ENCODE measurements at regions not wholly inside any gene's neighbourhood (a gene's known extent, or its start where the extent isn't known, plus 50 kb on each side); places are given as distances from the start of the nearest gene placed in this dataset.
"Not testable (repeated sequence)": the region's sequence is repeated elsewhere in the genome, so short reads cannot be mapped to it uniquely, and the experiment has no call there.

DNA sequence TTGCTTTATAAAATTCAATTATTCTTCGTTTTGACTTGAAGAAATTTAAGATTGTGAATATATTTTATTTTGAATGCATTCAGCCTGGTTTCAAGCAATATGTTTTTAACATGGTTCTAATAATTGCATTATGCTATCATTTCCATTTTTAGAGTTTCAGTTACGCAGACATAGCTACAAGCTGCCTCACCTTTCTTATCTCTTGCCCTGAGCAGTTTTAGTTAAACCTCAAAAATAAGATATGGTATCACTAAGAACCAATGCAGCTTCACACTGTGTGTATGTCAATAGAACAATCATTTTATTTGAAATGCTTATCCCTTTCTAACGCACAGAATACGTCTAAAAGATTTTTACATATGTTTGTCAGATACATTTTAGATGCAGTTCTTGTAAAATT, 632.6 kb upstream of the KCND2 start:
- FAIRE-seq, result no peak

DNA sequence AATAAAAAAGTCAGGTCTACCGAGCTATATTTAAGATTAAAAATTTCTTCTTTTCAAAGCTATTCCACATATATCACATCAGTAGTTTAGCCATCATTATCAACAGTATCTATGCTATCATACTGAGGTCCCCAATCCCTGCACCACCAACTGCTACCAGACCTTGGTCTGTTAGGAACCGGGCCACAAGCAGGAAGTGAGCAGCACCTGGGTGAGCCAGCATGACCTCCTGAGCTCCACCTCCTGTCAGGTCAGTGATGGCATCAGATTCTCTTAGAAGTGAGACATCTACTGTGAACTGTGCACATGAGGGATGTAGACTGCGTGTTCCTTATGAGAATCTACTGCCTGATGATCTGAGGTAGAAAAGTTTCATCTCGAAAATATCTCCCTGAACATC, 632.1 kb upstream of the KCND2 start:
- FAIRE-seq, result no peak

DNA sequence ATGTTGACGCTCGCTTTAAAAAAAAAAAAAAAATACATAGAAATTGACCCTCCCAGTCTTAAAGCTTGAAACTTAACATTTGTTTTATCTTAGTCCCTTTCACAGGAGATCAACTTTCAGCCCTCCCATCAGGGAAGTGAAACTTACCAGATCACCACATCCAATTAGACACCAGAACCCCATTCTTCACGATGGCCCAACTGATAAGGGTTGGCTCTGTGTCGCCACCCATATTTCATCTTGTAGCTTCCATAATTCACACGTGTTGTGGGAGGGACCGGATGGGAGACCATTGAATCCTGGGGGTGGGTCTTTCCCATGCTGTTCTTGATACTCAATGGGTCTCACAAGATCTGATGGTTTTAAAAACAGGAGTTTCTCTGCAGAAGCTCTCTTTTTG, 629.4 kb upstream of the KCND2 start:
- no peak for FAIRE-seq

DNA sequence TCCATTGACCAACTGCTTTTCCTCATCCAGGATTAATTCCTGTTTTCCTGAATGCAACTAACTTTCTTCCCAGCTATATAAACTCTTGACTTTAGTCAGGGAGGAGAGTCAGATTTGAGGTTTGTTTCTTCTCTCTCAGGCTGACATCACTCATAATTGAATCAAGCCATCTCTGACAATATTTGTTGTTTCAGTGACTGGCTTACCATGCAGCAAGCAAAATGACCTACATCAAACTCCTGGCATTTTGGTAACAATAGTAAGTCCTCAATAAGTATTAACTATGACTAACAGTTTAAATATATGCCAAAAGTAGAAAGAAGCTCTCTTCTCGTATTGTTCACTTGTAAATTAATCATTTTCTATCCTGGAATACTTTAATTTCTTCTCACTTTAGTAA, 625.7 kb upstream of the KCND2 start:
- FAIRE-seq, result no peak

DNA sequence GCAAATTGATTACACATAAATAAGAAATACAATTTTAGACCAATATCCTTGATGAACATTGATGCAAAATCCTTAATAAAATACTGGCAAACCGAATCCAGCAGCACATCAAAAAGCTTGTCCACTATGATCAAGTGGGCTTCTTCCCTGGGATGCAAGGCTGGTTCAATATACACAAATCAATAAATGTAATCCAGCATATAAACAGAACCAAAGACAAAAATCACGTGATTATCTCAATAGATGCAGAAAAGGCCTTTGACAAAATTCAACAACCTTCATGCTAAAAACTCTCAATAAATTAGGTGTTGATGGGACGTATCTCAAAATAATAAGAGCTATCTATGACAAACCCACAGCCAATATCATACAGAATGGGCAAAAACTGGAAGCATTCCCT, 624.2 kb upstream of the KCND2 start:
- not testable (repeated sequence) for FAIRE-seq

DNA sequence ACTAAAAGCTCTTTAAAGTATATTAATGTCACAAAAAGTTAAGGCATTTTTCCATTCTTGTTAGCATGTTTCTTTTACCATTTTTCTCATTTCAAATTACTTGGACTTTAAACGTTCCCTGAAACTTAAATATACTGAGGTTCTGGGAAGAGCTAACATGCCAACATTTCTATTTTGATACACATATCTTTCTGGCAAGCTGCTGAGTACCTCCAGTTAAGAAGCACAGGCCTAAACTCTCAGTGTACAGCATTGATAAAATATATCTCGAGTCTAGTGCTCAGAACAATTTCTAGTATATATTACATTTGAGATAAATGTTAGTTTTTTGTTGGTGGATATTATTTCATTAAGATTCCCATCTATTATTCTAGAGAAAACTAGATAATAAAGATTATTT, 612.9 kb upstream of the KCND2 start:
- FAIRE-seq, result no peak

DNA sequence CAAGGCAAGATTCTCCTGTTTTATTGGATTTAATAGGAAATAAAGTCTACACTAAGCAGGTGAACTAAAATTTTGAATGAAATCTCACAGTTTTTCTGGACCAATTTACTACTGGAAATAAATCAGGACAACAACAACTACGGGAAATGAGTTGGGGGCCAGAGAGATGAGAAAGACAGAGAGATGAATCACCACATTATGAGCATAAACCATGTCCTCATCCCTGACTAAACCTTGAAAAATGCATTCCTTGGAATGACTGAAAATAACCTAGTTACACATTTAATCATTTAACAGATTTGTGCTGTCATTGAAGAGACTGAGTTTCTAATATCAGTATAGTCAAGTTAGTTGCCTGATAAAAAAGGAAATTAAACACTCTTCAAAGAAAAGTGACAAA, 608.4 kb upstream of the KCND2 start:
- no peak for FAIRE-seq

DNA sequence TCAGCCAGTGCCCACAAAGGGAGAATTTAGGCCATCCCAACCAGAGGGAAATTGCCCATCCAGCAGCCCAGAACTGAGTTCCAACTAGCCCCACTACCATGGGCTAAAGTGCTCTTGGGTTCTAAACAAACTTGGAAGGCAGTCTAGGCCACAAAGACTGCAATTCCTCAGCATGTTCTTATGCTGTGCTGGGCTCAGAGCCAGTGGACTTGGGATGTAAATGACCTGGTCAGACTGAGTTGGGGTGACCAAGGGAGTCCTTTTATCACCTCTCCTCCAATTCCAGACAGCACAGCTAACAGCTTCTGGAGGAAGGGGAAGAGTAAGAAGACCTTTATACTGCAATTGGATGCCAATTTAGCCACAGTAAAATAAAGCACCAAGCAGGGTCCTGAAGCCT, 607.2 kb upstream of the KCND2 start:
- FAIRE-seq, result no peak

DNA sequence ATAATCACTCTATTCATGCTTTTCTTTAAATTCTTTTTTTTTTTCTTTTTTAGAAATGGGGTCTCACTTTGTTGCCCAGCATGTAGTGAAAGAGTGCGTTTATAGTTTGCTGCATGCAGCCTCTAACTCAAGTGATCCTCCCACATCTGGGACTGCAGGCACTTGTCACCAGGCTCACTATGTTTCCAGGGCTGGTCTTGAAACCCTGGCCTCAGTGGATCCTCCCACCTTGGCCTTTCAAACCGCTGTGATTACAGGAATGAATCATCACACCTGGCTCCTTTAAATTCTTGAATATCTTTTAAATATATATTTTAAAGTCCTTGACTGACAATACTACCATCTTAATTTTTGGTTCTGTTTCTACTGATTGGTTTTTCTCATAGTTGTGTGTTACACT, 591.6 kb upstream of the KCND2 start:
- no peak for FAIRE-seq

DNA sequence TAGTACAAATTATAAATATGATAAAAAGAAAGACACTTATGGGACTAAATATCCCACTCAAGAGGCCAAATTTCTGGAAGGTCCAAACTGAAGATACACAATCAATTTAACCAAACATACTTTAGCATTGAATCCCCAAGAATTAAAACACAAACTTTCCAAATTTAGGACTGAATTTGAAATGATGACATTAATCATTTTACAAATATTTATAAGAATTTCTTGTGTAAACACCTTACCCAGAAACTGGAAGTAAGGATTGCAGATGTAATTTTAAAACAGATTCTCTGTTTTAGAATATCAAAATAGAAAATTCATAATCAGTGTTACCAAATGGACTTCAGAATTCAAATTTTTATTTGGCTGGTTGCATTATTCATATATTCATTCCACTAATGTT, 588.2 kb upstream of the KCND2 start:
- FAIRE-seq, result no peak

DNA sequence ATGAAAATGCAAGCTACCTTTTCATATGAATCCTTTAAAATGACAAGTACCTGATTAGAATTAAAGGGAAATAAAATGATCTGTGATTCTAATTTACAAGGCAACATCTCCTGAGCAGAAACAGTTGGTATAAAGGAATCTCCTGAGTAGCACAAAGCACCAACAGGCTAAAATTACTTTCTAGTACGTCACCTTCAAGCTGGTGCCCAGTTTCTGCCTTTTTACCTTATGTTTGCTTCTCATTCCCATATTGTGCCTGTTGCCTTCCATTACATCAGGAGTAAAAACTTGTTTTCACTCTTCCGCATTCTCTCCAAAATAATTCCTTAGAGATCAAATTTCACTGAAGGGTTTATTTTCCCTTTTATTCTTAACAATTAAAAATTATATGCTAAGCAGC, 587.1 kb upstream of the KCND2 start:
- no peak for FAIRE-seq

DNA sequence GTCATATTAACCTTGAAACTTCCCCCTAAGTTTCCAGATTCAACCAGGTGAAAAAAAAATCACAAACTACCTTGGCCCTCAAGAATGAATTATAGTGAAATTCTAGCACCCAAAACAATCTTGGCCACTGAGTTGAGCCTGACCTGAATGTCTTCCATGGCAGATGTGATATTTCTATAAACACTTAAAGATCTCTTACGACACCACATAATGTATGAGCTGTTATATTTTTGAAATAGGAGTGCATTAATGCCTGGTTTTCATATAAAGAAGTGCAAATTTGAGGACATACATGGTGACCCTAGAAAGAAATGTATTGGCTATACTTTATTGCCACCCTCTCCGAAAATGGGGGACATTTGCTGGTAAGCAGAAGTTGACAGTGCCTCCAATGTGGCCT, 584.1 kb upstream of the KCND2 start:
- no peak for FAIRE-seq

DNA sequence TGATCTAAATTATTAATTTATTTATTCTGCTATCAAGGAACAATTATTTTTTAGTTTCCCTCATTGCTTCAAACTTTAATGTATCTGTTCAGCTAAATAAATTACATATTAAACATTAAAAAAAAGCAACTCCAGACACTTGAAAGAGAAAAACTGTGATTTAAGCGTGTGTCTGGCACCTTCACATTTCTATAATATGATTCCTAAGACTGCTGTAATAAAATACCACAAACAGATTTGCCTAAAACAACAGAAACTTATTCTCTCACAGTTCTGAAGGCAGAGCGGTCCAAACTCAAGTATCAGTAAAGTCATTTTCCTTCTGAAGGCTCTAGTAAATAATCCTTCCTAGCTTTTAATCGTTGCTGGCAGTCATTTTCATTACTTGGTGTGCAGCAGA, 580.4 kb upstream of the KCND2 start:
- FAIRE-seq, result no peak

DNA sequence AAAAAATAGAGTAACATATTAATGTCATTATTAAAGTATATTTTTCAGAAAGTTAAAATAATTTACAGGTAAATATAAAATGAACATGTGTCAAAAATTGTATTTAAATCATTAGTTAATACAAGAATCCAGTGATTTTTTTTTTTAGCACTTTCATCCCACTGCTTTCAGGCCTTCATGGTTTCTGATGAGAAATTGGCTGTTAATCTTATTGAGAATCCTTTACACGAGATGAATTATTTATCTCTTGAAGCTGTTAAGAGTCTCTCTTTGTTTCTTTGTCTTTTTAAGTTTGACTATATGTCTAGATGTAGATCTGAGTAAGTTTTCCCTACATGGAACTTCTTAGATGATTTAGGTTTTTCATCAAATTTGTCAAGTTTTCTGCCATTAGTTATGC, 578.5 kb upstream of the KCND2 start:
- no peak for FAIRE-seq

DNA sequence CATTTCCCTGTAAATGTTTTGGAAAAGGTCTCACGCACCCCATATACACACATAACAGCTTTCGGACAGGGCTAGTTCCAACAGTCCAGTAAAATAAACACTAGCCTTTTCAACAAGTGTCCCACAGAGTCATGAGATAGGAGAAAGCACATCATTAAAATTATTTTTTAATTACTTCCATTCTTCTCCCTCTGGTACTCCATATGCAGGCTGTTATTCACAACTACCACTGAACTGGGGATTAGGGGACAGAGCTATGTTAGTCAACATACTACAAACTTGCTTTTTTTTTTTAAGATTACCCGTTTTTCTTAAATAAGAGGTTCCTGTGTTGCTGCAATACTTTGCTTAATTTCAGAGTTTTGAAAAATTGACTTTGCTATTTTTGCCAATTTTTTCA, 576.6 kb upstream of the KCND2 start:
- FAIRE-seq, result no peak

DNA sequence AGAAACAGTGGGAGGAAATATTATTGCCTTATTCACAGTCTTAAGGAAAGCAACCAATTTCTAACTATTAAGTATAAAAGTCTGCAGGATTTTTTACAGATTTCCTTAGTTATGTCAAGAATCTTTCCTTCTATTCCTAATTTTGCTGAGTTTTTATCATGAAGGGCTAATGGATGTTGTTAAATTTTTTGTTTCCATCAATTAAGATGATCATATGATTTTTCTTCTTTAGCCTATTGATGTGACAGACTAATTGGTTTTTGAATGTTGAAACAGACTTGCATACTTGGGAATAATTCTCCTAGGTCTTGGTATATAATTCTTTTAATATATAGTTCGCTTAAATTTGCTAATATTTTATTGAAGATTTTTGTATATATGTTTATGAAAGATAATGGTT, 569.1 kb upstream of the KCND2 start:
- FAIRE-seq, result no peak

DNA sequence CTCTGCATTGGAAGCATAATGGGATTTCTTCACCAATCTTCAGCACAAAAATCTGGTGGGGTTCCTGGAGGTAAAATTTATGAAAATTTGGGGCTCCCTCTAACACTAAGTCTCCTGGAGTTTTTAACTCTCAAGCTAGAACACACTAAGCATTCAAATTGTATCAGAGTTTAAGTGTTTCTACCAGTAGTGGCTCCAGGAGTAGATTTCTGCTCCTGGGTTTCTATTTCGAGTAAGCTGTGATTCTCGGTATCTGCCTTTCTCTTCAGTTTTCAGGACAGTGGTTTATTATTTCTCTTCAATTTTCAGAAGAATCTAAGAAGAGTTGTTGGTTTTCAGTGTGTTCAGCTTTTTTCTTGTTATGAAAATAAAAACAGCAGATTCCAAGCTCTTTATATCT, 566.4 kb upstream of the KCND2 start:
- FAIRE-seq, result no peak

DNA sequence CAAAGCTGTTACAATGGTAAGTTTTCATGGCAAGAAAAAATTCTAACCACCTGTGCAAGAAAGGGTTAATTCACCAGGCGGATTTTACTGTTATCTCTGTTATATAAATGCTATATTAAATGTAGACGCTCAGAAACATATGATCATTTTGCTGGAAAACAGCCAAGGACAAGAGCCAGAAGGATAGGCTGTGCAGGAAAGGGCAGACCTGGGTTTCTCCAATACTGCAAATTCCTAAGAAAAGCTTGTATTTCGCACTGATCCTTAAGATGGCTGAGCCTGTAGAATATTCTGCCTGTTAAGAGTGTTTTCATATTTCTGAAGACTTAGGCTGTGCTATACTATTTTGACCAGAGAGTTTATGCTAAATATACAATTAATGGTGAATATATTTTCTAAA, 564.1 kb upstream of the KCND2 start:
- FAIRE-seq, result no peak

DNA sequence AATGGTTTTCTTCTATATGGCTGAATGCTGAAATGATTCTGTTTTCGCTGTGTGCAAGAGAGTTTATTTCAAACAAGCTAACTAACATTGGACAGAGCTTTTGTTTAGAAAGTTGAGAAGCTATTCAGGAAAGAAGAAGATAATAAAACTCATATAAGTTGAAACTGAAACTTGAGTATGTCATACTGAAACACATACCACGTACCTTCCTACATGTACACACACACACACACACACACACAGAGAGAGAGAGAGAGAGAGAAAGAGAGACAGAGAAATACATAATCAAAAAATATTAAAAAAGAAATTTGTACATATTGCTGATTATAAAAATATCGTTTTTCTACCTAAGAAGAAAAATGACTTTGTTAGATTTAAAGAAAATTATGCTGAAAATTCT, 561.9 kb upstream of the KCND2 start:
- no peak for FAIRE-seq

DNA sequence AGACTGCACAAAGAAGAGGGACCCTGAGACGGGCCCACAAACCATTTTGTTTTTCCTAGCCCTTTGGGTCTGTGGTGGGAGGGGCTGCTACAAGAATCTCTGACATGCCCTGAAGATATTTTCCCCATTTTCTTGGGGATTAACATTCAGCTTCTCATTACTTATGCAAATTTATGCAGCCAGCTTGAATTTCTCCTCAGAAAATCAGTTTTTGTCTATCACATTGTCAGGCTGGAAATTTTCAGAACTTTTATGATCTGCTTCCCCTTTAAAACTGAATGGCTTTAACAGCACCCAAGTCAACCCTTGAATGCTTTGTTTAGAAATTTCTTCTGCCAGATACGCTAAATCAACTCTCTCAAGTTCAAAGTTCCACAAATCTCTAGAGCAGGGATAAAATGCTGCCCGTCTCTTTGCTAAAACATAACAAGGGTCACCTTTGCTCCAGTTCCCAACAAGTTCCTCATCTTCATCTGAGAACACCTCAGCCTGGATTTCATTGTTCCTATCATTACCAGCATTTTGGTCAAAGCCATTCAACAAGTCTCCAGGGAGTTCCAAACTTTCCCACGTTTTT, 560.0 kb upstream of the KCND2 start:
- no peak for FAIRE-seq

DNA sequence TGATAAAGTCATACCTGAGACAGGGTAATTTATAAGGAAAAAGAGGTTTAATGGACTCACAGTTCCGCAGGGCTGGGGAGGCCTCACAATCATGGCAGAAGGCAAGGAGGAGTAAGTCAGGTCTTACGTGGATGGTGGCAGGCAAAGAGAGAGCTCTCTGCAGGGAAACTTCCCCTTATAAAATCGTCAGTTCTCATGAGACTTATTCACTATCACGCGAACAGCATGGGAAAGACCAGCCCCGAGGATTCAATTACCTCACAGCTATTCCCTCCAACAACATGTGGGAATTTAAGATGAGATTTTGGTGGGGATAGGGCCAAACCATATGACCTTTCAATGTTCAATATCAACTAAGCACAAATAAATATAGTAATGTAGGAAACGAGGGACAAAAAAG, 559.4 kb upstream of the KCND2 start:
- FAIRE-seq, result no peak

DNA sequence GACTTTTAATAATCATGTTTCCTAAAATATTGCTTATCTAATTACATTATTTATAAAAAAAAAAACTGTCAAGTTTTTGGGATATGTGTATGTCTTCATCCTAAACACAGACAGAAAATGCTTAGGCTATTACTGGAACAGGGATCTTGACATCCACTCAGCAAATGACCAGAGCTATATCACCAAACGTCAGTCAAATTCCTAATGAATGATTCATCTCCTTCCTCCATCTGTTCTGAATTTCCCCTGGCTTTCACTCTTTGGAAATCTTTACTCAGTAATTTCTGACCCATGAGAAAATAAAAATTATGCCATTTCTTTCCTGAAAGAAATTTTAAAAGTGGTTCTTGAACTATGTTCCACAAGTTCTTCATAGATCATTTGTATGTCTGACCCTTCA, 552.4 kb upstream of the KCND2 start:
- FAIRE-seq, result no peak

DNA sequence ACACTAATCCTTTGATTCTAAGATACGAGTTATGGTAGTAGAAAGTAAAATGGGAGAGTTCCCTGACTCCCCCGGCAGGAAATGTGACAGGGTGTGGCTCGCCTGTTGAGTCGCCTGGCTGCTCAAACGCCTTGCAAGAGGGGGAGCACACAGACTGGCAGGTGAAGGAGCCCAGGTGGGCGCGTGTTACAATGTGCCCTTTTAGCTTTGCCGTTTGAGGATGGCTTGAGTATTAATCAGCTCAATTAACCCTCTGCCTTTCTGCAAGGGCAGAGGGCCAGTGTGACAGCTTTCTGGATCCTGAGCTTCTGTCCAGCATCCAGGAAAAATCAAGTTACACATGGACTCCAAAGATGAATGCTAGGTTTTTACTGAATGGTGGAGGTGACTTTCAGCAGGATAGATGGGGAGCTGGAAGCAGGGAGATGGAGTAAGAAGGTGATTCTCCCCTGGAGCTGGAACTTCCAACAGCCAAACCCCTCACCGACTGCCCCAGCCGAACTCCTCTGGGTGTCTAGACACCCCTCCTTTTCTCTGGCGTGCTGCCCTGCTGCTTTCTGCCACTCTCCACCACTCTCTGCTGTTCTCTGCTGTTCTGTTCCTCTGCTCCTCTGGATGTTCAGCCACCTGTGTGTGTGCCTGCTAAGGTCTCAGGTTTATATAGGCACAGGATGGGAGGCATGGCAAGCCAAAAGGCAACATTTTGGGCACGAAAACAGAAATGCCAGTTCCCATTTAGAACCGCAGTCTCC, 548.8 kb upstream of the KCND2 start:
- FAIRE-seq, result no peak

DNA sequence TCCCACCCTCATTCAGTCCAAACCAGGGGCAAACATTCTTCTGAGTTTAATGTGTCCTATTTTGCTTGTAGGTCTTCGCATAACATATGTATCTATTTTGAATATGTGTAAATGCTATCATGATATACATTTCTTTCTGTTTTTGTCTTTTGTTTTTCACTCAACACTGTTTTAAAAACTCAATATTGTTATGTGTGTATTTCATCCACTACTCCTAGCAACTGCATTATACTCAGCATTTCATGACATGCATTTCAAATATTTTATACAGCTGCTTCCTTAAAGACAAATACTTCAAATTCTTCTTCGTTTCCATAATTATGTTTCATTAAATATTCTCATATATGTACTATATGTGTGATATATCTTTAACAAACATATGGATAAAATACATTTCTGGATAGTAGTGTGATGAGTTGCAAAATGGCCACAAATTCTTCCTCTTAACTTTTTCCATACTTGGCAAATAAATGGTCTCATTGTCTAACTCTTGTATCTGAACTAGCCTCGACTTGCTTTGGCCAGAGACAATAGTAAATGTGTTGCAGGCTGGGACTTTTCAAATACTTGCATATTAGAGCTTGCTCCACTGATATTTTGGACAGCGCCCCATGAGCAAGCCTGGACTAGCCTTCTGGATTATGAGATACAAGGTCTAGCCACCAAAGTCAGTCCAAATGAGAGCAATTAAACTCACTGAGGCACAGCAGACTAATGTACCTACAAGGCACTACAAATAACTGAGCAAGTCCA, 539.7 kb upstream of the KCND2 start:
- no peak for FAIRE-seq

All from colon (tissue), 2 donors.